ENCODE measurements at regions not wholly inside any gene's neighbourhood (a gene's known extent, or its start where the extent isn't known, plus 50 kb on each side); places are given as distances from the start of the nearest gene placed in this dataset.

DNA sequence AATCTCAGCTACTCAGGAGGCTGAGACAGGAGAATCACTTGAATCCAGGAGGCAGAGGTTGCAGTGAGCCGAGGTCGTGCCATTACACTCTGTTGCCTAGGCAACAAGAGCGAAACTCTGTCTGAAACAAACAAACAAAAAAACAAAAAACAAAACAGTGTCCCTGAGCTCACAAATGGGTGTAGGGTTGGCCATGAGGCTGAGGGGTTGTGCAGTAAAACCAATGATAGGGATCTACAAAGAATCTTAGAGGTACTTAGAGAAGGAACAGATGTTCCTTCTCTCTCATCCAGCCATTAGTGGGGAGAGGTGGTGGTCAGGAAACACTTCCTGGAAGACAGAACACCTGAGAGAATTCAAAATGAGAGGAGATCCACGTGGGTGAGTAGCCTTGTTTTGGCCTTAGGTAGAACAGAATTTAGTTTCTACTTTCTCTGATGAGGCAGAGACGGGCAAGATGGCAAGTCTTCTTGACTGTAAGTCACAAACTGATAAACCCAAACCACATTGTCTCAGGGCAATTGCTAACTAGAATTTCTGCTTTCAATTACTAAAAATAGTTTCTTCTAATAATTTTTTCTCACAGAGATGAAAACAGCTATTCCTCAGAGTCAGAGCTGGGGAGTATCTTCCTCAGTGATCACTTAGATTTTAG, 61.5 kb upstream of the PPM1B start (continued):
- TF ChIP-seq, protein P1, sequence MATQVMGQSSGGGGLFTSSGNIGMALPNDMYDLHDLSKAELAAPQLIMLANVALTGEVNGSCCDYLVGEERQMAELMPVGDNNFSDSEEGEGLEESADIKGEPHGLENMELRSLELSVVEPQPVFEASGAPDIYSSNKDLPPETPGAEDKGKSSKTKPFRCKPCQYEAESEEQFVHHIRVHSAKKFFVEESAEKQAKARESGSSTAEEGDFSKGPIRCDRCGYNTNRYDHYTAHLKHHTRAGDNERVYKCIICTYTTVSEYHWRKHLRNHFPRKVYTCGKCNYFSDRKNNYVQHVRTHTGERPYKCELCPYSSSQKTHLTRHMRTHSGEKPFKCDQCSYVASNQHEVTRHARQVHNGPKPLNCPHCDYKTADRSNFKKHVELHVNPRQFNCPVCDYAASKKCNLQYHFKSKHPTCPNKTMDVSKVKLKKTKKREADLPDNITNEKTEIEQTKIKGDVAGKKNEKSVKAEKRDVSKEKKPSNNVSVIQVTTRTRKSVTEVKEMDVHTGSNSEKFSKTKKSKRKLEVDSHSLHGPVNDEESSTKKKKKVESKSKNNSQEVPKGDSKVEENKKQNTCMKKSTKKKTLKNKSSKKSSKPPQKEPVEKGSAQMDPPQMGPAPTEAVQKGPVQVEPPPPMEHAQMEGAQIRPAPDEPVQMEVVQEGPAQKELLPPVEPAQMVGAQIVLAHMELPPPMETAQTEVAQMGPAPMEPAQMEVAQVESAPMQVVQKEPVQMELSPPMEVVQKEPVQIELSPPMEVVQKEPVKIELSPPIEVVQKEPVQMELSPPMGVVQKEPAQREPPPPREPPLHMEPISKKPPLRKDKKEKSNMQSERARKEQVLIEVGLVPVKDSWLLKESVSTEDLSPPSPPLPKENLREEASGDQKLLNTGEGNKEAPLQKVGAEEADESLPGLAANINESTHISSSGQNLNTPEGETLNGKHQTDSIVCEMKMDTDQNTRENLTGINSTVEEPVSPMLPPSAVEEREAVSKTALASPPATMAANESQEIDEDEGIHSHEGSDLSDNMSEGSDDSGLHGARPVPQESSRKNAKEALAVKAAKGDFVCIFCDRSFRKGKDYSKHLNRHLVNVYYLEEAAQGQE (IDR thresholded peaks at IDR 0.05; ENCODE audit: low read depth, low read length), result no peak
- no peak for TF ChIP-seq EZH2 (IDR thresholded peaks at IDR 0.05; ENCODE audit: borderline replicate concordance, control insufficient read depth, low read depth, low read length)
- TF ChIP-seq FOXM1 (IDR thresholded peaks at IDR 0.05; ENCODE audit: low read depth, low read length), result no peak
- TF ChIP-seq ZBED1 (IDR thresholded peaks at IDR 0.05; ENCODE audit: borderline replicate concordance), result no peak
- TF ChIP-seq, protein P2, sequence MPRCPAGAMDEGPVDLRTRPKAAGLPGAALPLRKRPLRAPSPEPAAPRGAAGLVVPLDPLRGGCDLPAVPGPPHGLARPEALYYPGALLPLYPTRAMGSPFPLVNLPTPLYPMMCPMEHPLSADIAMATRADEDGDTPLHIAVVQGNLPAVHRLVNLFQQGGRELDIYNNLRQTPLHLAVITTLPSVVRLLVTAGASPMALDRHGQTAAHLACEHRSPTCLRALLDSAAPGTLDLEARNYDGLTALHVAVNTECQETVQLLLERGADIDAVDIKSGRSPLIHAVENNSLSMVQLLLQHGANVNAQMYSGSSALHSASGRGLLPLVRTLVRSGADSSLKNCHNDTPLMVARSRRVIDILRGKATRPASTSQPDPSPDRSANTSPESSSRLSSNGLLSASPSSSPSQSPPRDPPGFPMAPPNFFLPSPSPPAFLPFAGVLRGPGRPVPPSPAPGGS (IDR thresholded peaks at IDR 0.05; ENCODE audit: borderline replicate concordance, insufficient read depth, low read depth, low read length, poor library complexity, severe bottlenecking), result no peak
- TF ChIP-seq ETV6 (conservative IDR thresholded peaks at IDR 0.05 in 1 of 2, IDR thresholded peaks at IDR 0.05 in 1 of 2; ENCODE audit: borderline replicate concordance in 1 of 2, low read depth in 1 of 2), result no peak
- no peak for TF ChIP-seq CHD4 (IDR thresholded peaks at IDR 0.05)
- TF ChIP-seq, protein P3, sequence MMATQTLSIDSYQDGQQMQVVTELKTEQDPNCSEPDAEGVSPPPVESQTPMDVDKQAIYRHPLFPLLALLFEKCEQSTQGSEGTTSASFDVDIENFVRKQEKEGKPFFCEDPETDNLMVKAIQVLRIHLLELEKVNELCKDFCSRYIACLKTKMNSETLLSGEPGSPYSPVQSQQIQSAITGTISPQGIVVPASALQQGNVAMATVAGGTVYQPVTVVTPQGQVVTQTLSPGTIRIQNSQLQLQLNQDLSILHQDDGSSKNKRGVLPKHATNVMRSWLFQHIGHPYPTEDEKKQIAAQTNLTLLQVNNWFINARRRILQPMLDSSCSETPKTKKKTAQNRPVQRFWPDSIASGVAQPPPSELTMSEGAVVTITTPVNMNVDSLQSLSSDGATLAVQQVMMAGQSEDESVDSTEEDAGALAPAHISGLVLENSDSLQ (IDR thresholded peaks at IDR 0.05), result no peak
- peak; percentile 72 for TF ChIP-seq BMI1 (IDR thresholded peaks at IDR 0.05; ENCODE audit: borderline replicate concordance)
- no peak for TF ChIP-seq CHD2 (IDR thresholded peaks at IDR 0.05; ENCODE audit: borderline replicate concordance, low read depth, low read length)
- TF ChIP-seq, protein P4, sequence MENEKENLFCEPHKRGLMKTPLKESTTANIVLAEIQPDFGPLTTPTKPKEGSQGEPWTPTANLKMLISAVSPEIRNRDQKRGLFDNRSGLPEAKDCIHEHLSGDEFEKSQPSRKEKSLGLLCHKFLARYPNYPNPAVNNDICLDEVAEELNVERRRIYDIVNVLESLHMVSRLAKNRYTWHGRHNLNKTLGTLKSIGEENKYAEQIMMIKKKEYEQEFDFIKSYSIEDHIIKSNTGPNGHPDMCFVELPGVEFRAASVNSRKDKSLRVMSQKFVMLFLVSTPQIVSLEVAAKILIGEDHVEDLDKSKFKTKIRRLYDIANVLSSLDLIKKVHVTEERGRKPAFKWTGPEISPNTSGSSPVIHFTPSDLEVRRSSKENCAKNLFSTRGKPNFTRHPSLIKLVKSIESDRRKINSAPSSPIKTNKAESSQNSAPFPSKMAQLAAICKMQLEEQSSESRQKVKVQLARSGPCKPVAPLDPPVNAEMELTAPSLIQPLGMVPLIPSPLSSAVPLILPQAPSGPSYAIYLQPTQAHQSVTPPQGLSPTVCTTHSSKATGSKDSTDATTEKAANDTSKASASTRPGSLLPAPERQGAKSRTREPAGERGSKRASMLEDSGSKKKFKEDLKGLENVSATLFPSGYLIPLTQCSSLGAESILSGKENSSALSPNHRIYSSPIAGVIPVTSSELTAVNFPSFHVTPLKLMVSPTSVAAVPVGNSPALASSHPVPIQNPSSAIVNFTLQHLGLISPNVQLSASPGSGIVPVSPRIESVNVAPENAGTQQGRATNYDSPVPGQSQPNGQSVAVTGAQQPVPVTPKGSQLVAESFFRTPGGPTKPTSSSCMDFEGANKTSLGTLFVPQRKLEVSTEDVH (IDR thresholded peaks at IDR 0.05; ENCODE audit: low read depth, partially characterized antibody), result no peak
- TF ChIP-seq, protein P5, sequence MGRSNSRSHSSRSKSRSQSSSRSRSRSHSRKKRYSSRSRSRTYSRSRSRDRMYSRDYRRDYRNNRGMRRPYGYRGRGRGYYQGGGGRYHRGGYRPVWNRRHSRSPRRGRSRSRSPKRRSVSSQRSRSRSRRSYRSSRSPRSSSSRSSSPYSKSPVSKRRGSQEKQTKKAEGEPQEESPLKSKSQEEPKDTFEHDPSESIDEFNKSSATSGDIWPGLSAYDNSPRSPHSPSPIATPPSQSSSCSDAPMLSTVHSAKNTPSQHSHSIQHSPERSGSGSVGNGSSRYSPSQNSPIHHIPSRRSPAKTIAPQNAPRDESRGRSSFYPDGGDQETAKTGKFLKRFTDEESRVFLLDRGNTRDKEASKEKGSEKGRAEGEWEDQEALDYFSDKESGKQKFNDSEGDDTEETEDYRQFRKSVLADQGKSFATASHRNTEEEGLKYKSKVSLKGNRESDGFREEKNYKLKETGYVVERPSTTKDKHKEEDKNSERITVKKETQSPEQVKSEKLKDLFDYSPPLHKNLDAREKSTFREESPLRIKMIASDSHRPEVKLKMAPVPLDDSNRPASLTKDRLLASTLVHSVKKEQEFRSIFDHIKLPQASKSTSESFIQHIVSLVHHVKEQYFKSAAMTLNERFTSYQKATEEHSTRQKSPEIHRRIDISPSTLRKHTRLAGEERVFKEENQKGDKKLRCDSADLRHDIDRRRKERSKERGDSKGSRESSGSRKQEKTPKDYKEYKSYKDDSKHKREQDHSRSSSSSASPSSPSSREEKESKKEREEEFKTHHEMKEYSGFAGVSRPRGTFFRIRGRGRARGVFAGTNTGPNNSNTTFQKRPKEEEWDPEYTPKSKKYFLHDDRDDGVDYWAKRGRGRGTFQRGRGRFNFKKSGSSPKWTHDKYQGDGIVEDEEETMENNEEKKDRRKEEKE (IDR thresholded peaks at IDR 0.05), result no peak
